H9 (cell line): ENCODE measurements at regions not wholly inside any gene's neighbourhood (a gene's known extent, or its start where the extent isn't known, plus 50 kb on each side); places are given as distances from the start of the nearest gene placed in this dataset.

Experiments used
- DNase-seq: peaks from one replicate; pipeline ENCODE4 v3.0.0-alpha.2; 2017
- H2AFZ ChIP-seq: one replicate; pipeline ENCODE4 v1.6.1; 2013; ENCODE audit warnings: mild to moderate bottlenecking, low read length, control low read depth, moderate library complexity
- H2AK5ac ChIP-seq: 2 replicates; pipeline ENCODE4 v1.6.1; 2013; ENCODE audit warnings: low read length, control low read depth, mixed read lengths; ENCODE audit not compliant: insufficient read length
- H2BK120ac ChIP-seq: one replicate; pipeline ENCODE4 v1.6.1; 2013; ENCODE audit warnings: low read depth, mild to moderate bottlenecking, low read length, control low read depth, inconsistent platforms; ENCODE audit not compliant: poor library complexity, severe bottlenecking
- H2BK12ac ChIP-seq: 2 replicates; pipeline ENCODE4 v1.6.1; 2013; ENCODE audit warnings: low read length, control low read depth, mixed read lengths, low read depth; ENCODE audit not compliant: insufficient read length
- H2BK15ac ChIP-seq: 2 replicates; pipeline ENCODE4 v1.6.1; 2013; ENCODE audit warnings: low read depth, low read length, control low read depth
- H2BK20ac ChIP-seq: one replicate; pipeline ENCODE4 v1.6.1; 2013; ENCODE audit warnings: low read depth, mild to moderate bottlenecking, low read length, control low read depth, inconsistent platforms; ENCODE audit not compliant: poor library complexity, severe bottlenecking
- H2BK5ac ChIP-seq: 2 replicates; pipeline ENCODE4 v1.6.1; 2013; ENCODE audit warnings: low read length, control low read depth, mixed read lengths; ENCODE audit not compliant: insufficient read length
- H3K14ac ChIP-seq: 2 replicates; pipeline ENCODE4 v1.6.1; 2013; ENCODE audit warnings: low read length, control low read depth; ENCODE audit not compliant: insufficient read depth
- H3K18ac ChIP-seq: 2 replicates; pipeline ENCODE4 v1.6.1; 2013; ENCODE audit warnings: low read depth, mild to moderate bottlenecking, mixed read lengths, low read length, control low read depth; ENCODE audit not compliant: insufficient read length
- H3K23ac ChIP-seq: 2 replicates; pipeline ENCODE4 v1.6.1; 2013; ENCODE audit warnings: low read length, control low read depth, mixed read lengths, low read depth; ENCODE audit not compliant: insufficient read length
- H3K23me2 ChIP-seq: 2 replicates; pipeline ENCODE4 v1.6.1; 2013; ENCODE audit warnings: low read depth, mild to moderate bottlenecking, mixed read lengths, low read length, control low read depth; ENCODE audit not compliant: insufficient read length, poor library complexity, severe bottlenecking
- H3K27ac ChIP-seq: 2 replicates; pipeline ENCODE4 v1.5.1; 2013; ENCODE audit warnings: low read length, control low read depth, mixed read lengths, low read depth; ENCODE audit not compliant: insufficient read length
- H3K27me3 ChIP-seq: 2 replicates; pipeline ENCODE4 v1.6.1; 2013; ENCODE audit warnings: low read length, control low read depth, inconsistent platforms; ENCODE audit not compliant: insufficient read depth
- H3K4ac ChIP-seq: 2 replicates; pipeline ENCODE4 v1.6.1; 2013; ENCODE audit warnings: low read depth, mild to moderate bottlenecking, control low read depth, inconsistent platforms, low read length, moderate library complexity
- H3K4me1 ChIP-seq: 2 replicates; pipeline ENCODE4 v1.6.1; 2013; ENCODE audit warnings: low read length, control low read depth, inconsistent platforms; ENCODE audit not compliant: insufficient read depth
- H3K4me2 ChIP-seq: 2 replicates; pipeline ENCODE4 v1.6.1; 2013; ENCODE audit warnings: low read length, control low read depth, mixed read lengths; ENCODE audit not compliant: insufficient read length, insufficient read depth
- H3K56ac ChIP-seq: 2 replicates; pipeline ENCODE4 v1.6.1; 2013; ENCODE audit warnings: low read depth, mild to moderate bottlenecking, mixed read lengths, low read length, control low read depth; ENCODE audit not compliant: insufficient read length
- H3K79me1 ChIP-seq: 2 replicates; pipeline ENCODE4 v1.6.1; 2013; ENCODE audit warnings: low read depth, mild to moderate bottlenecking, moderate library complexity, low read length, control low read depth, inconsistent platforms; ENCODE audit not compliant: insufficient read depth, poor library complexity, severe bottlenecking
- H3K79me2 ChIP-seq: 2 replicates; pipeline ENCODE4 v1.6.1; 2013; ENCODE audit warnings: low read length, control low read depth, inconsistent platforms; ENCODE audit not compliant: insufficient read depth
- H3K9ac ChIP-seq: 2 replicates; pipeline ENCODE4 v1.6.1; 2013; ENCODE audit warnings: low read length, control low read depth, mixed read lengths; ENCODE audit not compliant: insufficient read length; ENCODE audit errors: extremely low read depth
- H3K9me3 ChIP-seq: one replicate; pipeline ENCODE4 v1.6.1; 2013; ENCODE audit warnings: low read depth, low read length, inconsistent platforms; ENCODE audit not compliant: control insufficient read depth
- H3T11ph ChIP-seq: one replicate; pipeline ENCODE4 v1.6.1; 2013; ENCODE audit warnings: mild to moderate bottlenecking, low read length, control low read depth, inconsistent platforms
- H4K20me1 ChIP-seq: one replicate; pipeline ENCODE4 v1.6.1; 2013; ENCODE audit not compliant: control insufficient read depth, insufficient read length, insufficient read depth
- H4K5ac ChIP-seq: 2 replicates; pipeline ENCODE4 v1.6.1; 2013; ENCODE audit warnings: low read depth, mild to moderate bottlenecking, mixed read lengths, low read length, control low read depth; ENCODE audit not compliant: insufficient read length
- H4K8ac ChIP-seq: replicated peaks from 2 replicates; pipeline ENCODE4 v1.6.1; 2013; ENCODE audit warnings: low read length, control low read depth, mixed read lengths, low read depth; ENCODE audit not compliant: insufficient read length
- H4K91ac ChIP-seq: 2 replicates; pipeline ENCODE4 v1.6.1; 2013; ENCODE audit warnings: low read depth, mild to moderate bottlenecking, moderate library complexity, mixed read lengths, low read length, control low read depth; ENCODE audit not compliant: insufficient read length
- H3K27ac Mint-ChIP-seq, 3 experiments: 2 replicates in 2 of 3; 3 replicates in 1 of 3; pipeline ENCODE4 v1.8.0; 2020 to 2021; ENCODE audit warnings: mixed read lengths in 3 of 3, mild to moderate bottlenecking in 1 of 3, moderate library complexity in 1 of 3
- H3K27me3 Mint-ChIP-seq: 2 replicates; pipeline ENCODE4 v1.8.0; 2021; ENCODE audit warnings: low read depth, mild to moderate bottlenecking, moderate library complexity, mixed read lengths
- H3K36me3 Mint-ChIP-seq, 3 experiments: 2 replicates in 2 of 3; 3 replicates in 1 of 3; pipeline ENCODE4 v1.8.0; 2020 to 2021; ENCODE audit warnings: low read depth in 3 of 3, mixed read lengths in 3 of 3; ENCODE audit not compliant: insufficient read depth in 1 of 3
- H3K4me1 Mint-ChIP-seq, 2 experiments: 2 replicates each; pipeline ENCODE4 v1.8.0; 2020; ENCODE audit warnings: mixed read lengths in 2 of 2
- H3K4me3 Mint-ChIP-seq, 2 experiments: 2 replicates in 1 of 2; 3 replicates in 1 of 2; pipeline ENCODE4 v1.8.0; 2020 to 2021; ENCODE audit warnings: mild to moderate bottlenecking in 2 of 2, mixed read lengths in 2 of 2, moderate library complexity in 1 of 2
- H3K9me3 Mint-ChIP-seq, 2 experiments: 2 replicates in 1 of 2; 3 replicates in 1 of 2; pipeline ENCODE4 v1.8.0; 2020; ENCODE audit warnings: mild to moderate bottlenecking in 2 of 2, mixed read lengths in 2 of 2, moderate library complexity in 1 of 2
- CTCF ChIP-seq: fragments of 200-600 bp; sonication (generic); conservative IDR thresholded peaks from 3 replicates; pipeline ENCODE4 v1.8.0; 2021; ENCODE audit warnings: antibody characterized with exemption, mild to moderate bottlenecking
- WGBS: extraction: QIAGEN DNeasy Blood & Tissue Kit; methylation state at CpG from one replicate; pipeline ENCODE4 v1.1.7; 2013; ENCODE audit warnings: missing lambda C conversion rate, low lambda C conversion rate, mixed read lengths; ENCODE audit not compliant: insufficient read length; ENCODE audit errors: extremely low coverage; 5-methylcytosine and 5-hydroxymethylcytosine counted together

DNA sequence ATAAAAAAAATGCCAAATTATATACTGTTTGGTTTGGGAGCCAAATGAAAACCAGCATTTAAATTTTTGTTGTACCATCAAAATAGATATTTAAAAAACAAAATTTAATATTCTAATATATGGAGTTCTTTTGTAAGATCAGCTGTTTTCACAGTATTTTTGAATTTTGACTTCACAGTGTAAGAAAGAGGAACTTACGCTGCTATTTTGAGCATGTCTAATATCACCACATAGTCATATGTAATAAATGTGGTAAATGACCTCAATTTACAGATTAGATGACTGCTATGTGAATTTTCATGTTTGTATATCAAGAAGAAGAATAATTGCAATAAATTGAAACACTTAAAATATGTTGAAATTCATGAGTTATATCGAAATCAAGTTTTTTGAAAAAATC, 189.6 kb downstream of the ARRDC4 start:
- Histone ChIP-seq H4K8ac (no peak overlapping the region), H2AK5ac (no peak overlapping the region), H3K27ac (no peak overlapping the region), H2BK20ac (no peak overlapping the region), H2BK5ac (no peak overlapping the region), H3K27me3 (no peaks in the 10 kb centered on the region), H3K23me2 (no peaks in the 10 kb centered on the region), H3K56ac (no peak overlapping the region), H2AFZ (no peak overlapping the region), H2BK15ac (no peak overlapping the region), H3K4me1 (no peaks in the 10 kb centered on the region; the same call in 1 of the 2 replicates), H3K4ac (no peak overlapping the region), H4K20me1 (no peaks in the 10 kb centered on the region), H2BK120ac (no peak overlapping the region), H4K91ac (no peak overlapping the region), H3K23ac (no peak overlapping the region), H3K79me2 (no peaks in the 10 kb centered on the region), H3K14ac (no peak overlapping the region), H3K18ac (no peak overlapping the region), H3T11ph (no peak overlapping the region), H3K9ac (no peak overlapping the region), H3K9me3 (no peaks in the 10 kb centered on the region), H3K79me1 (no peaks in the 10 kb centered on the region), H2BK12ac (no peak overlapping the region), H3K4me2 (no peak overlapping the region), H4K5ac (no peak overlapping the region)
- peaks cover 32 to 33% of the 10 kb centered on the region in 2 experiments for H3K4me1 Mint-ChIP-seq
- no peak overlapping the region for H3K4me3 Mint-ChIP-seq
- no peak for DNase-seq
- H3K27me3 Mint-ChIP-seq: peaks cover 3% of the 10 kb centered on the region; the same call in 1 of the 2 replicates
- no CpG with 5 or more reads among the region's 2 CpGs for whole genome bisulfite sequencing
- H3K36me3 Mint-ChIP-seq: peaks cover 4 to 14% (median 6%) of the 10 kb centered on the region in 3 experiments; a peak in 6 of 7 replicates
- TF ChIP-seq CTCF: no peak
- no peak overlapping the region for H3K27ac Mint-ChIP-seq
- peaks cover 4 to 12% of the 10 kb centered on the region in 2 experiments; a peak in 4 of 5 replicates for H3K9me3 Mint-ChIP-seq
